Endodermal cell (in vitro differentiated cells): ENCODE measurements at regions not wholly inside any gene's neighbourhood (a gene's known extent, or its start where the extent isn't known, plus 50 kb on each side); places are given as distances from the start of the nearest gene placed in this dataset.

Experiments
- DNase-seq: peaks from one replicate; pipeline ENCODE4 v3.0.0-alpha.2; 2017
- H3K27ac ChIP-seq: 2 replicates; pipeline ENCODE4 v1.5.1; 2013; ENCODE audit warnings: mild to moderate bottlenecking, low read depth, low read length, moderate library complexity
- H3K27me3 ChIP-seq: 2 replicates; pipeline ENCODE4 v1.6.1; 2013; ENCODE audit warnings: mild to moderate bottlenecking, low read length, moderate library complexity; ENCODE audit not compliant: insufficient read depth, control insufficient read depth, poor library complexity, severe bottlenecking
- H3K36me3 ChIP-seq: 2 replicates; pipeline ENCODE4 v1.7.0; 2013; ENCODE audit warnings: mild to moderate bottlenecking, low read length, moderate library complexity; ENCODE audit not compliant: control insufficient read depth, insufficient read depth
- H3K4me1 ChIP-seq: one replicate; pipeline ENCODE4 v1.7.0; 2013; ENCODE audit warnings: low read length; ENCODE audit not compliant: control insufficient read depth, insufficient read depth
- H3K4me3 ChIP-seq: 2 replicates; pipeline ENCODE4 v1.5.1; 2013; ENCODE audit warnings: mild to moderate bottlenecking, low read length, moderate library complexity
- H3K9ac ChIP-seq: 2 replicates; pipeline ENCODE4 v1.6.1; 2013; ENCODE audit warnings: mild to moderate bottlenecking, low read length, moderate library complexity; ENCODE audit not compliant: poor library complexity, severe bottlenecking; ENCODE audit errors: extremely low read depth
- H3K9me3 ChIP-seq: 2 replicates; pipeline ENCODE4 v1.6.1; 2013; ENCODE audit warnings: mild to moderate bottlenecking, low read length, moderate library complexity; ENCODE audit not compliant: control insufficient read depth
- H3K27ac Mint-ChIP-seq: 2 replicates; pipeline ENCODE4 v1.8.0; 2020; ENCODE audit warnings: mixed read lengths
- H3K27me3 Mint-ChIP-seq: 2 replicates; pipeline ENCODE4 v1.8.0; 2021; ENCODE audit warnings: mild to moderate bottlenecking, mixed read lengths; ENCODE audit not compliant: insufficient read depth
- H3K36me3 Mint-ChIP-seq: 2 replicates; pipeline ENCODE4 v1.8.0; 2020; ENCODE audit warnings: low read depth, mixed read lengths
- H3K4me1 Mint-ChIP-seq: 2 replicates; pipeline ENCODE4 v1.8.0; 2020; ENCODE audit warnings: mixed read lengths
- H3K4me3 Mint-ChIP-seq: 2 replicates; pipeline ENCODE4 v1.8.0; 2020; ENCODE audit warnings: mild to moderate bottlenecking, moderate library complexity, mixed read lengths
- H3K9me3 Mint-ChIP-seq: 2 replicates; pipeline ENCODE4 v1.8.0; 2020; ENCODE audit warnings: mild to moderate bottlenecking, mixed read lengths
- WGBS, 2 experiments: methylation state at CpG; one replicate each; pipeline versions ENCODE4 v1.1.5 to v1.1.7; 2013; ENCODE audit warnings: missing lambda C conversion rate in 2 of 2, mixed read lengths in 1 of 2; ENCODE audit not compliant: insufficient coverage in 1 of 2, insufficient read length in 1 of 2; 5-methylcytosine and 5-hydroxymethylcytosine counted together
- TF ChIP-seq, protein P1 (sequence below): fragments of 200-600 bp; sonication (generic); conservative IDR thresholded peaks from 2 replicates; pipeline ENCODE4 v1.5.0; 2021; ENCODE audit warnings: antibody characterized with exemption, mild to moderate bottlenecking

DNA sequence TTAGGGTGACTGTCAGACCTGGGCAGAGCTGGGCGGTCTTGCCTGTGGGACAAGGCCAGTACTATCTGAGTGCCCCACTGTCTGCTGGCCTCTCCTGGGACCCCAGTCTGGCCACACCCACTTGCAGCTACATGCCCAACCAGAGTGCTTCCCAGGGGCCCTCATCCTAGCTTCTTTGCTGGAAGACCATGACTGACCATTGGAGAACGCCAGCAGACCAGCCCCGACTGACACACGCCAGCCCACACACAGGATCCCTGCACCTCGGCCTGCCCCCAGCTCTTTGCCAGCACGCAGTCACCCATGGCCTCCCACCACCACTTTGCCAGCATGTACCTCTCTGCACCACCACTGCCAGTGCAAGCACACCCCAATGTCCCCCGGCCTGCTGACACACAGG is 585.7 kb downstream of the ZNF674 start:
- TF ChIP-seq, protein P1, sequence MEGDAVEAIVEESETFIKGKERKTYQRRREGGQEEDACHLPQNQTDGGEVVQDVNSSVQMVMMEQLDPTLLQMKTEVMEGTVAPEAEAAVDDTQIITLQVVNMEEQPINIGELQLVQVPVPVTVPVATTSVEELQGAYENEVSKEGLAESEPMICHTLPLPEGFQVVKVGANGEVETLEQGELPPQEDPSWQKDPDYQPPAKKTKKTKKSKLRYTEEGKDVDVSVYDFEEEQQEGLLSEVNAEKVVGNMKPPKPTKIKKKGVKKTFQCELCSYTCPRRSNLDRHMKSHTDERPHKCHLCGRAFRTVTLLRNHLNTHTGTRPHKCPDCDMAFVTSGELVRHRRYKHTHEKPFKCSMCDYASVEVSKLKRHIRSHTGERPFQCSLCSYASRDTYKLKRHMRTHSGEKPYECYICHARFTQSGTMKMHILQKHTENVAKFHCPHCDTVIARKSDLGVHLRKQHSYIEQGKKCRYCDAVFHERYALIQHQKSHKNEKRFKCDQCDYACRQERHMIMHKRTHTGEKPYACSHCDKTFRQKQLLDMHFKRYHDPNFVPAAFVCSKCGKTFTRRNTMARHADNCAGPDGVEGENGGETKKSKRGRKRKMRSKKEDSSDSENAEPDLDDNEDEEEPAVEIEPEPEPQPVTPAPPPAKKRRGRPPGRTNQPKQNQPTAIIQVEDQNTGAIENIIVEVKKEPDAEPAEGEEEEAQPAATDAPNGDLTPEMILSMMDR = no peak
- WGBS, 2 experiments = 92% methylated on average over 7 of the region's 7 CpGs; no CpG with 5 or more reads in 1 of the 2 experiments
- no peaks in the 10 kb centered on the region for H3K36me3 Mint-ChIP-seq
- H3K27me3 Mint-ChIP-seq = no peaks in the 10 kb centered on the region
- no peaks in the 10 kb centered on the region for H3K4me1 Mint-ChIP-seq
- Histone ChIP-seq H3K27me3 (no peaks in the 10 kb centered on the region), H3K9ac (no peak overlapping the region), H3K27ac (no peak overlapping the region), H3K9me3 (no peaks in the 10 kb centered on the region), H3K4me1 (no peaks in the 10 kb centered on the region), H3K4me3 (no peak overlapping the region), H3K36me3 (no peaks in the 10 kb centered on the region)
- H3K27ac Mint-ChIP-seq = no peak overlapping the region
- H3K4me3 Mint-ChIP-seq = no peak overlapping the region
- H3K9me3 Mint-ChIP-seq = peaks cover 58% of the 10 kb centered on the region
- DNase-seq = no peak

DNA sequence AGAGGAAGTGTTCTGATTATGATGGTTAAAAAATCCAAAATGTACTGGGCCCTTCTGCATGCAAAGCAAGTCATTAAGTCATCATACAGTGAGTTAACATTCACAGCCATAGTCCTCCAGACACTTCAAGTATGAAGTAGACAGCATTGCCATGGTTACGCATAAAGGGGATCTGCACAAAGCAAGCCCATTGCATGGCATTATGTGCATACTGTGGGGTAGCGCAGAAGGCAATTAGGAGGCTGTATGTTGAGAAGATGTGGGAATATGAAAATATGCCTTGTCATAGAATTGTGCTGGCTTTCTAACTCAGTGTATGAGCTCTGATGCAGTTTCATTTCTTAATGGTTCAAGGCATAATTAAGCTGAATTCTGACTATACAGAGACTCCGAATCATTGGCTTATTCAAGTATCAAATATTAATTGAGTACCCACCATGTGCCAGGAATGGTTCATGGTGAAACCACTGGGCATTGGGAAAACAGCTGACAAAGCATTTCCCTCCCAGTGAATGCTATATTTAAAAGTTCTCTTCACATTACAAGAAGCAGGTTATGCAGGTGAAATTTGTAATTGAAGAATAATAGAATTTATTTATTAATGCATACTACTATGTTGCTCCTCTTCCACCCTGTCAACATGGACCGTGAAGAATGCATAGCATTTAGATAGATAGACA is 588.9 kb downstream of the ZNF674 start:
- no peak for DNase-seq
- Histone ChIP-seq H3K27ac (no peak overlapping the region), H3K4me3 (no peak overlapping the region), H3K9me3 (no peaks in the 10 kb centered on the region), H3K9ac (no peak overlapping the region), H3K4me1 (no peaks in the 10 kb centered on the region), H3K27me3 (no peaks in the 10 kb centered on the region), H3K36me3 (no peaks in the 10 kb centered on the region)
- Mint-ChIP-seq H3K4me1 (no peaks in the 10 kb centered on the region), H3K9me3 (peaks cover 46% of the 10 kb centered on the region), H3K27me3 (no peaks in the 10 kb centered on the region), H3K4me3 (no peak overlapping the region), H3K36me3 (no peaks in the 10 kb centered on the region), H3K27ac (no peak overlapping the region)
- 94% methylated on average over 4 of the region's 4 CpGs; no CpG with 5 or more reads in 1 of the 2 experiments for WGBS, 2 experiments
- TF ChIP-seq, protein P1 = no peak

- TF ChIP-seq, protein P1 = no peak
- Histone ChIP-seq H3K9me3 (no peaks in the 10 kb centered on the region), H3K9ac (no peak overlapping the region), H3K4me3 (no peak overlapping the region), H3K27ac (no peak overlapping the region), H3K4me1 (no peaks in the 10 kb centered on the region), H3K36me3 (no peaks in the 10 kb centered on the region), H3K27me3 (no peaks in the 10 kb centered on the region)
- 81% methylated on average over 1 of the region's 1 CpG; no CpG with 5 or more reads in 1 of the 2 experiments for WGBS, 2 experiments
- no peaks in the 10 kb centered on the region for H3K36me3 Mint-ChIP-seq
- no peaks in the 10 kb centered on the region for H3K4me1 Mint-ChIP-seq
- peaks cover 41% of the 10 kb centered on the region for H3K9me3 Mint-ChIP-seq
- no peaks in the 10 kb centered on the region for H3K27me3 Mint-ChIP-seq
- DNase-seq = no peak
- no peak overlapping the region for H3K4me3 Mint-ChIP-seq
- no peak overlapping the region for H3K27ac Mint-ChIP-seq
Observed at GRCh38 chrX:45955661-45956060, 589.6 kb downstream of the ZNF674 start.
